GM18861 (cell line): ENCODE measurements at regions not wholly inside any gene's neighbourhood (a gene's known extent, or its start where the extent isn't known, plus 50 kb on each side); places are given as distances from the start of the nearest gene placed in this dataset.

Experiments
- ATAC-seq: cut with Tn5 transposase; IDR thresholded peaks from one replicate; pipeline ENCODE4 v1.9.1; 2021; ENCODE audit not compliant: unreplicated experiment

DNA sequence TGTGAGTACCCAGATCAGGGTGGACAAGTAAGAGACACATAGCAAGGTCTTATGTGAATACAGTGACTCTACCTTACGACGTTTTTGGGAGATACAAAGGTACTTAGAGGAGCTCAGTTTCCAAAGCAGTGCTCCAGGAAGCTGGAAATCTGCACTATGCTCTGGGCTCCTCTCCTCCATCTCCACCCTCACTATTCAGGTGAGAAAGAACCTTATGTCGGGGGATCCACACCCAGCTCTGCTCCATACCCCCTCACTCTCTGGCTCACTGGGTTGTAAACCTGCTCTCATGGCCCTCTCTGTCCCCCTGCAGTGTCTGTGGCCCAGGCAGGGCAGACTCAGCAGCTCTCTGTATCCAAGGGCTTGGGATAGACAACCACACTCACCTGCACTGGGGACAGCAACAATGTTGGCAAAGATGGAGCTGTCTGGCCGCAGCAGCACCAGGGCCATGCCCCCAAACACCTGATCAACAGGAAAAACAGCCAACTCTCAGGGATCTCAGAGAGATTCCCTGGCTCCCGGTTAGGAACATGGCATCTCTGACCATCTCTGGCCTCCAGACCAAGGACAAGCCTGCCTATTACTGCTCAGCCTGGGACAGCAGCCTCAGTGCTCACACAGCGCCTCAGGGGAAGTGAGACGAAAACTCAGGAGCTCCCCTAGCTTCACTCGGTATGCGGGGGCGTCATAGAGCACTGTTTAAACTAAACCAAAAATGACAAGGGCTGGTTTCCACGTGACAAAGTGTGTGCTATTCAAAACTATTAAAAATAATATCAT lies 60.9 kb upstream of the TOP3B start:
- ATAC-seq: no peak

DNA sequence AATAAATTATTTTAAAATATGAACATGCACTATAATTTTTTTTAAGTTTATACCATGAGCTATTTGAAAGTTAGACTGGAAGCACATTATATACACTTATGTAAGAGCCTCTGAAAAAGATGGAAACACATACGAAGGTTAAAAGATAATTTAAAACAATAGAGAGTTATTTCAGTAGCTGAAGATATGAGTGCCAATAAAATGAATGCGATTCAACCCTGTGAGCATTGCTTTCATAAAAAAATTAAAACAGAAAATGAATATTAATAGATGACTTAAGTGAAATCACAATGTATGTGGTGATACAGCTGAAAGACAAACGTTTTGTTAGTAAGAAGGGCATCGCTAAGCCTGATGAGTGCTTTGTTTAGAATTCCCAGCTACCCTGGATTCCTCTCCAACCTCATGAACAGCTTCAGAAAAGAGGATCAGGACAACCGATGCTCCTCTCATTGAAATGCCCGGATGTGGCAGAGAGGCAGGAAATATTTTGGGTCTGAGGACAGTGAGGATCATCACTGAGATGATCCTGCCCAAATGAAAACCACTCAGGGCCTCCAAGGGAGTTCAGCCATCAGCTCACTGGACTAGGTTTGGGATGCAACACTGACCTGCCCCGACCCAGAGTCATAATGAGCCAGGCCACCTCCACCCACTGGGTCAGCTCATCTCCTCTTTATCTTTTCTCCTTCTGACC lies 60.2 kb upstream of the TOP3B start:
- no peak for ATAC-seq

DNA sequence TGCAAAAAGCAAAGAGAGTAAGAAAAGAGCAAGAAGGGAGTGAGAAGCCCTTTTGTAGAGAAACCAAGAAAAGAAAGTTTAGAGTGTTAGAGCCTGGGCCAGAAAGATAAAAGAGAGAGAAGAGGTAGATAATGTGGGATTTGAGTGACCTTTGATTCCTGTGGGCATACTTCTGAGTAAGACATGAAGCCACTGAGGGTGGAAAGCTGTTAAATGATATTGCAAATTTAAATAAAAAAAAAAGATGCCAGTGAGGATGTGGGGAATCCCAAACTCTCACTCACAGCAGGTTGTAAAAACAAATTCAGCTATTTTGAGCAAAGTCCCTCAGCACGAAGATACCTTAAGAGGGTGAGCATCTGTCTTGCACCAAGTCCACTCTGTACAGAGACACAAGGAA lies 59.4 kb upstream of the TOP3B start:
- ATAC-seq: no peak

DNA sequence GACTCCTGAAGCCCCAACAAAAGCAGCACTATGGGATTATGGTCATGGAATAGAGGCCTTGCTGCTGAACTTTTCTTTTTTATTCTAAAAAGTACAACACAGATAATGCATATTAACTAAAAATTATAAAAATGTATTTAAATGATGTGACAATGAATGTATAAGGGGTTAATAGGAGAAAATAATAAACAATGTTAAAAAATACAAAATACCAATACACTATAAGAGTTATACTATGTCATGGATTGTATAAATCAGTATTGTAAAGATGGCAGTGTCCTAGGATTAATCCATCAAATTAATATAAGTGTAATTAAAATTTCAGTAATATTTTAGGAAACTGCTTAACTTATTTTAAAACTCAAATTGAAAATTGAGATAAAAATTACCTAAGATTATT lies 58.3 kb upstream of the TOP3B start:
- no peak for ATAC-seq

DNA sequence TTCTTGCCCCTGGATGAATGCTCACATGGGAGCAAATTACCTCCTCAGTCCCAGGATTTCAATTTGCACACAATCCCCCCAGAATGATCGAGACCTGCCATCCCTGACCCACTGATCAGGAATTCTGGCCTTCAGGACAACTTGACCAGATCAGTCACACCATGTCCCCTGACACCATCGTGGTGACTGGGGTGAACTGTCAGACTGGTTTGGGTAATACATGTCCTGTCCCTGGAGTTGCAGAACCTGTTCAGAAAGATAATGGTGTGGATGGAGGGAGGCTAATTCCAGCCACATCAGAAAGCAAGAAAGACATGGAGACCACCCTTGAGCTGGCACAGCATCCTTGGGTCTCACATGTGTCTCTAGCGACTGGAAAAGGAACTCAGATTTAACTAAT lies 57.9 kb upstream of the TOP3B start:
- no peak for ATAC-seq

DNA sequence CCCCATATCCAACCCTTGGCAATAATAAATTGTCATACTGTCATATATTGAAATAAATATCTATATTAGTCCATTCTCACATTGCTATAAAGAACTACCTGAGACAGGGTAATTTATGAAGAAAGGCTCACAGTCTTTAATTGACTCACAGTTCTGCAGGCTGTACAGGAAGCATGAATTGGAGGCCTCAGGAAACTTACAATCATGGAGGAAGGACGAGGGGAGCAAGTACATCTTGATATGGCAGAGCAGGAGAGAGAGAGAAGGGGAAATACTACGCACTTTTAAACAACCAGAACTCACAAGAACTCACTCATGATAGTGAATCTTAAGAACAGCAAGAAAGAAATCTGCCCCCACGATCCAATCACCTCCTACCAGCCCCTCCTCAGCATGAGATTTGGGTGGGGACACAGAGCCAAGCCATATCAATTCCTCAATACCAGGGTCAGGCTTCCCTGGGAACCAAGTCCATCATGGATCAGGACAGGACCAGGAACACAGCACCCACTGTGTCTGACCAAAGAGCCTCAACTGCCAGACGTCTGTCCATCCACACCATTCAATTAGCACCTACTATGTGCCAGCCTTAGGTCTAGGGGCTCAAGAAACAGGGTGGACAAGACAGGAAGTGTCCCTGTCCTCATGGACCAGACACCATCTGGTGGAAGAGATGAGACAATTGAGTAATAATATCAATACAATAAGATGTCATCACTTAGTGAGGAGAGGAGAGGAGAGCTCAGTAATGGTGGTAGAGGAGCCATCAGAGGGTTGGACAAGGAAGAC lies 56.9 kb upstream of the TOP3B start:
- ATAC-seq: no peak

DNA sequence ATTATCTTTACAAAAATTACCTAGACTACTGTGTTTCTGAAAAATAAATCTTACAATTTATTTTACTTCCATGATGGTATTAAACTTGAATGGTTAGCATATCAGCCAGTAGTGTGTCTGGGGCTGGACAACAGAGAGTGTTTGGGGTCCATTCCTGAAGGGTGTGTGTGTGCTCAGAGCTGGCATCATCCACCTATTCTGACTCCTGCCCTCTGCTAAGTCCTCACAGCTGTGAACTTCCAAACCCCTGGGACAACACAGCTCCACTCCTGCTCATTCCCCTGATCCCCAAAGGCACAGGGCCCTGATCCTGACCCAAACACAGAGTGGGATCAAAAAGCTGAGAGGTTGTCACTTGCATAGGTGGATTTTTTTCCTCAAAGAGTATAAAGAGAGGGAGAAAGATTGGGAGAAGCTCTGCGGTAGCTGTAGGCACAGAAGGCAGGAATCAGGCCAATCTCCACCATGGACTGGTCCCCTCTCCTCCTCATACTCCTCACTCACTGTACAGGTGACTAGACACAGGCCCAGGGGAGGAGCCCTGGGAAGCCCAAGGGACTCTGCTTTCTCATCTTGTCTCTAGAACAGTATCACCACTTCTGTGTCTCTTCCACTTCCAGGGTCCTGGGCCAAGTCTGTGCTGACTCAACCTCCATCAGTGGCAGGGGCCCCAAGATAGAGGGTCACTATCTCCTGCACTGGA lies 55.7 kb upstream of the TOP3B start:
- no peak for ATAC-seq

DNA sequence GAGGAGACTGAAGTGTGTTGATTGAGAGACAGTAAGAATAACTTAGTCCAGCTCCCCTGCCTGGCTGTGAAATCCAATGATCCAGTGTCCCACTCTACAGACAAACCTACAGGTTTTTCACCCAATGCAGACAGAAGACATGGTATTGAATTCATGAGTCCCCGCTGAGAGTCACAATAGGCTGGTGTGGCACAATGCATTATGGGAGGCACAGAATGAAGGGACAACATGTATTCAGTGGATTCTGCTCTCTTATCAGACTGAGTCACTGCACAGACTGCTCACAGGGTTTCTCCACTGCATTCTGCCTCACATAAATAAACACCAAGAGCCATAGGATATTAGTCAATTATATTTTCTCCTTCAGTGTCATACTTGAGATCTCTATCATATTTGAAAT lies 55.2 kb upstream of the TOP3B start:
- ATAC-seq: no peak

DNA sequence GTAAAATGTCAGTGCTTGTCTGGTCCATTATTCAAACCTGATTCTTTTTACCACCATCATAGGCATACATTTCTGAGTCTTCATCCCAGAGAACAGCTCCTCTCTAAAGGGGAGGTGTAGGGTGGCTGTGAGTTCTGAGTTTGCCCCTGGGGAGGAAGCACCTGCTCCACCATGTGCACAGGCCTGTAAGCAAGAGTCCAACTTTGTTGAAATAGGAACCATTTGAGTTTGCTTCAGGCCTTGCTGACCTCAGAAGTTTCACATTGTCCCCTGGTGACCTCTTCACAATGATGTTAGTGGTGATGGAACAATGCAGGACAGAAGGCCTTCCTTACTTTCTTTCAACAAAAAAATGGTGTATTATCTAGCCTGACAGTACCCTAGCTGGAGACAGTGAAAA lies 54.6 kb upstream of the TOP3B start:
- ATAC-seq: no peak

DNA sequence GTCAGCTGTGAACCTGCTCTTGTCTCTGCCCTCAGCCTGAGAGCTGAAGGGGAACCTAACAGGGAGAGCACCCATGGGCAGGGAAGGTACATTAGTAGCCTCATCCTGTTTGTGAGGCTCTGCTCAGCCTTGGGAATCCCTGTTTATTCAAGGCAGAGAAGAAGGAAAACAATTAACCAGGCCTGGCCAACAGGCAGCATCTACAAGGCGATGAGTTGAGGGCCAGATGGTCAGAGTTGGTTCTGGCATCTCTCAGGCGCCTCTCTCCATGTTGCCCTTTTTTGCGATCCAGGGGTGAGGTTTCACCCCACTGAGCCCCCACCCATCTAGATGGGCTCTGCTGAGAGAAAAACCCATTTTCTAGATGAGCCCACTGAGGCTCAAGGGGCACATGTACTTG lies 54.0 kb upstream of the TOP3B start:
- no peak for ATAC-seq

DNA sequence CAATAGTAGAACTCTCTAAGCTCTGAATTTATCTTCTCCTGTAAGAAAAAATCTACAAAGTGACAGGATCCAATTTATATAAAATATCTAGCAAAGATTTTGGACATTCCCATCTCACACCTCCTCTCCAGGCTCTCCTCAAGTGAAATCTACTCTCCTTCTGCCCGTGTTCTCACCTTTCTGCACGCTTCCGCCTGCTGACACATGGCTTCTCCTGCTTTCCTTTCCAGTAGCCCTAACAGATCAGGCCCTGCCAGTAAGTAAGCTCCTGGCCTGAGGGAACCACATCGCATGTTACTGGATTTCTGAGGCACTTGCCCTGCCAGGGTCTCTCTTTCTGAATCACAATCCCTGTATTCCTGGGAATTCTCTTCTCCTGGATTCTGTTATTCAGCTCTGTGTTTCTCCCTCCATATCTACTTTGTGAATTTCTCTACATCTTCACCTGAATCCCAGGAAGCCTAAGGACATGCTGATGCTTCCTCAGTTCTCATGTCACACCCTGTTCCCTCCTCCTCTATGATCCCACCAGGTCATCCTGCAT lies 53.3 kb upstream of the TOP3B start:
- no peak for ATAC-seq

DNA sequence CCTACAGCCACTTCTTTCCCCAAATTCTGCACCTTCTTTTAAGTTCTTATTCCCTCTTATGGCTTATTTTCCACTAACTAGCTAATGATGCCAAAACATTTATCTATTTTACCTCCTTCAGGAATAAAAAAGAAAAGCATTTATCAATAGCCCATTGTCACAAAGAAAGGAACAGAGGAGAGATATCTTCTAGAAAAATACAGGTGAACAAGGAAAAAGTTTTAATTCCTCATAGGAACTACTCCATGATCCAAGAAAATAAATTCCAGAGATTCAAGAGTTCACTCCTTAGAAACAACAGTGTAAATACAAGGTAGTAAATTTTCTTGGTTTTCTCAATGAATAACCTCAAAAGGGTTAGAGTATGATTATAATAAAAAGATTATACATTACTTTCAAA lies 52.6 kb upstream of the TOP3B start:
- no peak for ATAC-seq

DNA sequence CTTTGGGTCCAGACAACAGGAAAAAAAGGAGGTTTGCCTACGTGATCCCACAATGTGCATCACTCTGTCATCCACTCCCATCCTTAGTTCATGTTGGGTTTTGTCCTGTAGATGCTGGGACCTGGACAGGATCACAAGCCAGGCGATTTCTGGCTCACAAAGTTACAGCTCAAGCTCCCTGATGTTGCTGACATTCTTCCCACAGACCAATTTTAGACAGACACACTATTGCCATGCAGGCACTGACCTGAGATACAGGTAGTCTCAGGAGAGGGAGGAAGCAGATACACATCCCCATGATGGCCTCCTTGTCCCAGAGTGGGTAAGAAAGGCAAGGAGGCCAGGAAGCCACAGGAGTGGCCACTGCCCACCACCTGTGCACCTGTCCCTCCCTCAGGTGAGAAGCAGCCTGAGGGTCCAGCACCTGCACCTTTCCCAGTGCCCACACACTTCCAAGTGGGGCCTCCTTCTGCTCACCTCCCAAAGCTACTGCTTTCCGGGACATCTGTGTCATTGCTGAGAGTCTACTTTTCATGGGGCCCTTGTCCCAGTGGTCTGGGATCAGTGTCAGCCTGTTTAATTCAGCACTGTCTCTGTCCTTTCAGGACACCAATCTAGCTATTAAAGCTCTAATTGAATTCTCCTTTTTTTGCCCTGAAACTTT lies 52.0 kb upstream of the TOP3B start:
- no peak for ATAC-seq

DNA sequence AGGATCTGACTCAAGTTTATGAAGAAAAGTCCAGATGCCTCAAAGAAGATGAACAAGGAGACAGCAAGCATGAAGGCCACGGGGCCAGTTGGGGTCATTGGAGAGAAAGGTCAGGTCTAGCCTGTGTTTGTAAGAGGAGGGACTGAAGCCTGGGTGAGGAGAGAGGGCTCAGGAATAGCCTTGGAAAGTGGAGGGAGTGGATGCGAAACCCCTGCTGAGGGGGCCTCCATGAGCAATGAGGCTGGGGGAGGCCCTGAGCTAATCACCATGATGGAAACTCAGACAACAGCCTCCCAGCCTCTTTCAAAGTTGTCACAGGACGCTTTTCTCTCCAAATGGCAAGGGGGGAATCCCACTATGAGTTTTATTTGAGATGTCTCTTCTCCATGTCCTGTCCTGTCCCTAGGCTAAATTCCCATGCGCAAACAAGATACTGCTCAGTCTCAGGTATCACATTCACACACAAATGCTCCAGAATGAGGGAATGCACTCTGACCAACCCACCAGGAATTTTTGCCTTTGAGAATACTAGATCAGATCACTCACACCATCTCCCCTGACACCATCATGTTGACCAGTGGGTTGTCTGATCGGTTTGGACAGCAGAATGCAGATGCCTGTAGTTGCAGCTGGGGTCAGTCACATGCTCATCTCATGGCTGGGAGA lies 51.3 kb upstream of the TOP3B start:
- no peak for ATAC-seq

DNA sequence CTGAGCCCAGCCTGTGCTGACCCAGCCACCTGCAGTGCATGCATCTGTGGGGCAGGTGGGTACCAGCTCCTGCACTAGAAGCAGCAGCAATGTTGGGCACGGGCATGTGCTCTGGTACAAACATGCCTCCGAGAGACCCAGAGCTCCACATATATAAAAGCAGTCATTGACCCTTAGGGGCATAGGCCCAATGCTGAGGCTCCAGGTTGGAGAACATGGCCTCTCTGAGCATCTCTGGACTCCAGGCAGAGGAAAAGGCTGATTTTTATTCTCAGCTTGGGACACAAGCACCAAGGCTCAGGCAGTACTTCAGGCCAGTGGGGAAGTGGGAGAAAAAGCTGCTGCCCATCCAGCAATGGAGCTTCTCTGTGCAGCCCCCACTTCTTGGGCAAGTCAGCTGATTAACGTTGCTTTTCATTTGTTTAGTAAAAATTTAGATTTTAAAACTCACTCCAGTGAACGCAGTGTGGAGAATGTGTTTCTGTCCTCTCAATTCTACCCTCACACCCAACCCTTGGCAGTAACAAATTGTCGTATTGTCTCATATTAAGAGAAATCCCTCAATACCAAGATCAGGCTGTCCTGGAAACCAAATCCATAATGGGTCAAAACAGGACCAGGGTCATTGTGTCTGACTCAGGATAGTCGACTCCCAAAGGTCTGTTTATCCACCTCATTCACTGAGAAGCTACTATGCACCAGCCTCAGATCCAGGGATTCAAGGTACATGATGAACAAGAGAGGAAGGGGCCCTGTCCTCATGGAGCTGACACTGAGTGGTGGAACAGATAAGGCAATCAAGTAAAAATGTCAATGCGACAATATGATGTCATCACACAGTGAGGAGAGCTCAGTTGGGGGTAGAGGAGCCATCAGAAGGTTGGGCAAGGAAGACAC lies 50.6 kb upstream of the TOP3B start:
- no peak for ATAC-seq

DNA sequence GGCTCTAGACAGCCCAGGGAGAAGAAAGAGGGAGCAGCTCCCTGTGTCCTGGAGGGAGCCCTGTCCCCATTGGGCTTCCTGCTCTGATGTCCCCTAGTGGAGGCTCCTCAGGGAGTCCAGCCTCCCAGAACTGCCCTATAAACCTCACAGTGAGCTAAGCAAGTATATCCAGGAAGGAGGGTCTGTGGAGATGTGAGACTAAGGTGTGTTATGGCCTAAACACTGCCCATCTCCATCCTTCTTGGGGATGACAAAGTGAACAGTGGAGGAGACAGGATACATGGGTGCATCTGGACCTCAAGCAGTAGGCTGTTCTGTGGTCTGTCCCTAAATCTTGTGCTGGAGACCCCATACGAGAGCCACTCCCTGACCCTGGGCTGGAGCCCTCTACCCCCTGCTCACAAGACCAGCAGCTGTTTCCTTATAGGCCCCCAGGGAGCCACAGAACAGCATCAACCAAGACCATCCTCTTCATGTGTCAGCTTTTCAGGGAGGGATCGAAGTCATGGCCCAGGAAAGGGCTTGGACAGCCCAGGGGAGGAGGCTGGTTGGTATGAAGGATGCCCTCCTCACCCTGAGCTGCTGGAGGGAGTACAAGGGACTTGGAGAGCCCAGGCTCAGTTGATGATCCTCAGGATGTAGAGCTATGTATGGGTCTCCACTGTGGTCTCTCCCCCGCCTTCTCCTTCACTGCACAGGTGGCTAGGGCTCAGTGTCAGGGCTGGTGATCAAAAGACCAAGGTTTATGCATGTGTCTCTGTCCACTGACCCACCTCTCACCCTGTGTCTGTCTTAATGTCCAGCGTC lies 49.7 kb upstream of the TOP3B start:
- ATAC-seq: no peak
